ENCODE measurements at regions not wholly inside any gene's neighbourhood (a gene's known extent, or its start where the extent isn't known, plus 50 kb on each side); places are given as distances from the start of the nearest gene placed in this dataset.

- no peak for TF ChIP-seq EP300 (IDR thresholded peaks at IDR 0.05)
- TF ChIP-seq, protein P1, sequence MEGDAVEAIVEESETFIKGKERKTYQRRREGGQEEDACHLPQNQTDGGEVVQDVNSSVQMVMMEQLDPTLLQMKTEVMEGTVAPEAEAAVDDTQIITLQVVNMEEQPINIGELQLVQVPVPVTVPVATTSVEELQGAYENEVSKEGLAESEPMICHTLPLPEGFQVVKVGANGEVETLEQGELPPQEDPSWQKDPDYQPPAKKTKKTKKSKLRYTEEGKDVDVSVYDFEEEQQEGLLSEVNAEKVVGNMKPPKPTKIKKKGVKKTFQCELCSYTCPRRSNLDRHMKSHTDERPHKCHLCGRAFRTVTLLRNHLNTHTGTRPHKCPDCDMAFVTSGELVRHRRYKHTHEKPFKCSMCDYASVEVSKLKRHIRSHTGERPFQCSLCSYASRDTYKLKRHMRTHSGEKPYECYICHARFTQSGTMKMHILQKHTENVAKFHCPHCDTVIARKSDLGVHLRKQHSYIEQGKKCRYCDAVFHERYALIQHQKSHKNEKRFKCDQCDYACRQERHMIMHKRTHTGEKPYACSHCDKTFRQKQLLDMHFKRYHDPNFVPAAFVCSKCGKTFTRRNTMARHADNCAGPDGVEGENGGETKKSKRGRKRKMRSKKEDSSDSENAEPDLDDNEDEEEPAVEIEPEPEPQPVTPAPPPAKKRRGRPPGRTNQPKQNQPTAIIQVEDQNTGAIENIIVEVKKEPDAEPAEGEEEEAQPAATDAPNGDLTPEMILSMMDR (IDR thresholded peaks at IDR 0.05): no peak
- TF ChIP-seq POLR2AphosphoS5 (IDR thresholded peaks at IDR 0.05): no peak
- TF ChIP-seq POLR2A (IDR thresholded peaks at IDR 0.05): no peak
Measured at GRCh38 chr6:74073999-74074398, 378.0 kb downstream of the CD109 start.

Data from stomach (tissue), 4 donors.